ENCODE measurements at regions not wholly inside any gene's neighbourhood (a gene's known extent, or its start where the extent isn't known, plus 50 kb on each side); places are given as distances from the start of the nearest gene placed in this dataset.

GRCh38 chr3:102135316-102135715 lies 286.0 kb downstream of the NFKBIZ start:
- Histone ChIP-seq H3K36me3 (ENCODE audit: control insufficient read depth in 3 of 3, insufficient read depth in 3 of 3, low read length in 3 of 3) (no peaks in the 10 kb centered on the region), H3K4me1 (ENCODE audit: control insufficient read depth in 3 of 3, insufficient read depth in 3 of 3, low read length in 3 of 3) (peaks cover 0 to 1% (median 0%) of the 10 kb centered on the region in 3 donors), H3K9me3 (ENCODE audit: control insufficient read depth in 3 of 3, low read length in 3 of 3) (no peaks in the 10 kb centered on the region), H3K27me3 (ENCODE audit: control insufficient read depth in 3 of 3, insufficient read depth in 3 of 3, low read length in 3 of 3) (no peaks in the 10 kb centered on the region), H3K27ac (ENCODE audit: low read depth, low read length) (no peak overlapping the region), H3K9ac (ENCODE audit: low read depth in 1 of 3, low read length in 3 of 3) (no peak overlapping the region), H3K4me3 (ENCODE audit: low read length in 3 of 3) (no peak overlapping the region)

DNA sequence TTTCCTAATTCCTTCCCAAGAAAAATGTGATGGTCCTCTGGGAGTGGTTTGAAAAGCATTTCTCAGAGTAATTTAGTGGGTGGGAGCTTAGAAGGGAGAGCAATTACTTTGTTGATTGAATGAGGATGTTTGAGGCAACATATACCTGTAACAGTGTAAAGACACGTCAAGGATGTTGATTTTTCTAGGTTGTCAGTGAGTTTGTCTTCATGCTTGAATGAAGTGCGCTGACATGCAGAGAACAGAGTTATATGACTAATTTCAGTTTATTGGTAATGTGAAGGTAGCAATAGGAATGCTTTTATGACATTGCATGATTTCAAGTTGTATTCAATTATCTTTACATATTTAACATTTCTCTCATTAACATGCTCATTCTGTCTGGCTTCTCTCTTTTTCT lies 286.9 kb downstream of the NFKBIZ start:
- Histone ChIP-seq H3K36me3 (ENCODE audit: control insufficient read depth in 3 of 3, insufficient read depth in 3 of 3, low read length in 3 of 3) (no peaks in the 10 kb centered on the region), H3K9me3 (ENCODE audit: control insufficient read depth in 3 of 3, low read length in 3 of 3) (no peaks in the 10 kb centered on the region), H3K4me3 (ENCODE audit: low read length in 3 of 3) (no peak overlapping the region), H3K27ac (ENCODE audit: low read depth, low read length) (no peak overlapping the region), H3K27me3 (ENCODE audit: control insufficient read depth in 3 of 3, insufficient read depth in 3 of 3, low read length in 3 of 3) (no peaks in the 10 kb centered on the region), H3K4me1 (ENCODE audit: control insufficient read depth in 3 of 3, insufficient read depth in 3 of 3, low read length in 3 of 3) (no peaks in the 10 kb centered on the region), H3K9ac (ENCODE audit: low read depth in 1 of 3, low read length in 3 of 3) (no peak overlapping the region)

DNA sequence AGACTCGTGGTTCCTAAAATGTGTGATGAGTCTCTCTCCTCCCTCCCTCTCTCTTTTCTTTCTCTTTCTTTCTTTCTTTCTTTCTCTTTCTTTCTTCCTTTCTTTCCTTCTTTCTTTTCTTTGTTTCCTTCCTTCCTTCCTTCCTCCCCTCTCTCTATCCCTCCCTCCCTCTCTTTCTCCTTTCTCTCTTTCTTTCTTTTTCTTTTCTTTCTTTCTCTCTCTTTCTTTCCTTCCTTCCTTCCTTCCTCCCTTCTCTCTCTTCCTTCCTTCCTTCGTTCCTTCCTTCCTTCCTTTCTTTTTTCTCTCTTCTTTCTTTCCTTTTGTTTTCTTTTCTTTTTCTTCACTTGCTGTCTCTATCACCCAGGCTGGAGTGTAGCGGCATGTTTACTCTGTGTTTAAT lies 290.8 kb downstream of the NFKBIZ start:
- no peak overlapping the region for H3K27ac ChIP-seq (ENCODE audit: low read depth, low read length)
- H3K9ac ChIP-seq (ENCODE audit: low read depth in 1 of 3, low read length in 3 of 3) = no peak overlapping the region
- no peaks in the 10 kb centered on the region for H3K9me3 ChIP-seq (ENCODE audit: control insufficient read depth in 3 of 3, low read length in 3 of 3)
- no peak overlapping the region for H3K4me3 ChIP-seq (ENCODE audit: low read length in 3 of 3)
- H3K4me1 ChIP-seq (ENCODE audit: control insufficient read depth in 3 of 3, insufficient read depth in 3 of 3, low read length in 3 of 3) = no peaks in the 10 kb centered on the region
- no peaks in the 10 kb centered on the region for H3K27me3 ChIP-seq (ENCODE audit: control insufficient read depth in 3 of 3, insufficient read depth in 3 of 3, low read length in 3 of 3)
- no peaks in the 10 kb centered on the region for H3K36me3 ChIP-seq (ENCODE audit: control insufficient read depth in 3 of 3, insufficient read depth in 3 of 3, low read length in 3 of 3)

GRCh38 chr3:102141096-102141927 lies 292.0 kb downstream of the NFKBIZ start:
- no peak overlapping the region for H3K4me3 ChIP-seq (ENCODE audit: low read length in 3 of 3)
- no peak overlapping the region for H3K9ac ChIP-seq (ENCODE audit: low read depth in 1 of 3, low read length in 3 of 3)
- no peak overlapping the region for H3K27ac ChIP-seq (ENCODE audit: low read depth, low read length)
- no peaks in the 10 kb centered on the region for H3K9me3 ChIP-seq (ENCODE audit: control insufficient read depth in 3 of 3, low read length in 3 of 3)
- no peaks in the 10 kb centered on the region for H3K4me1 ChIP-seq (ENCODE audit: control insufficient read depth in 3 of 3, insufficient read depth in 3 of 3, low read length in 3 of 3)
- H3K27me3 ChIP-seq (ENCODE audit: control insufficient read depth in 3 of 3, insufficient read depth in 3 of 3, low read length in 3 of 3) = no peaks in the 10 kb centered on the region
- no peaks in the 10 kb centered on the region for H3K36me3 ChIP-seq (ENCODE audit: control insufficient read depth in 3 of 3, insufficient read depth in 3 of 3, low read length in 3 of 3)

DNA sequence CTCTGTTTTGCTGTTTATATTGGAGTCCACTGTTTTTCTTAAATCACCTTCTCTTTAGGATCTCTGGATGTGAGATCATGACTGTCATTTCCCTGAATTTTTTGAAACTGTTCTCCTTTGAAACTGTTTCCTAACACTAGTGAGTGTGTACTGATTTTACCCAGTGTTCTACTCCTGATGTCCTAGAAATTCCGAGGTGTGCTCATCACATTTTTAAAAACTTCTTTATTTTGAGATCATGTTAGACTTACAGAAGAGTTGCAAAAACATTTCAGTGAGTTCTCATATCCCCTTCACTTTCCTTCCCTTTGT lies 292.6 kb downstream of the NFKBIZ start:
- H3K4me1 ChIP-seq (ENCODE audit: control insufficient read depth in 3 of 3, insufficient read depth in 3 of 3, low read length in 3 of 3) = no peaks in the 10 kb centered on the region
- H3K27me3 ChIP-seq (ENCODE audit: control insufficient read depth in 3 of 3, insufficient read depth in 3 of 3, low read length in 3 of 3) = no peaks in the 10 kb centered on the region
- no peak overlapping the region for H3K4me3 ChIP-seq (ENCODE audit: low read length in 3 of 3)
- no peak overlapping the region for H3K9ac ChIP-seq (ENCODE audit: low read depth in 1 of 3, low read length in 3 of 3)
- H3K36me3 ChIP-seq (ENCODE audit: control insufficient read depth in 3 of 3, insufficient read depth in 3 of 3, low read length in 3 of 3) = no peaks in the 10 kb centered on the region
- no peak overlapping the region for H3K27ac ChIP-seq (ENCODE audit: low read depth, low read length)
- no peaks in the 10 kb centered on the region for H3K9me3 ChIP-seq (ENCODE audit: control insufficient read depth in 3 of 3, low read length in 3 of 3)

DNA sequence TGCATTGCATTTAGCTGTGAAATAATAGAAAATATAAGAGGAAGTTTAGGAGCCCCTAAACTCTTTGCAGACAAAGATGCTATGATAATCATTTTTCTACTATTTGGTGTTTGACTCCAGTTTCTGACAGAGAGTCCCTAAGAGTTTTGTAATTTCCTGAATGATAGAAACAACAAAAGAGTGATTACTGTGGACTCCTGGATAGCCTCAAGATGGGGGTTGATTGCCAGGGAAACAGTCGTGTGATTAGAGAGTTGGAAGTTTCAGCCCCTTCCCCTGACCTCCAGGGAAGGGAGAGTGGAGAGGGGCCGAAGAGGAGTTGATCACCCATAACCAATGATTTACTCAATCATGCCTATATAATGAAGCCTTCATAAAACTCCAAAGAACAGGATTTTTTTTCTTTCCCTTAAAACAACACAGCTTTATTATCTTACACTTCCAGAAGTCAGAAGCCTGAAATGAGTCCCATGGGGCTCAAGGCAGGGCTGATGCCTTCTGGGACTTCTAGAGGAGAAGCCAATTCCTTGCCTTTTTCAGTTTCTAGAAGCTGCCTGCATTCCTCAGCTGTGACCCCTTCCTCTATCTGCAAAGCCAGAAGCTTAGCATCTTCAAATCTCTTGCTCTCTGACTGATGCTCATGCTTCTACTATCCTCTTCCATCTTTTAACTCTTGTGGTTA lies 292.3 kb upstream of the ZPLD1 start:
- Histone ChIP-seq H3K4me3 (ENCODE audit: low read length in 3 of 3) (no peak overlapping the region), H3K36me3 (ENCODE audit: control insufficient read depth in 3 of 3, insufficient read depth in 3 of 3, low read length in 3 of 3) (no peaks in the 10 kb centered on the region), H3K9me3 (ENCODE audit: control insufficient read depth in 3 of 3, low read length in 3 of 3) (no peaks in the 10 kb centered on the region), H3K27me3 (ENCODE audit: control insufficient read depth in 3 of 3, insufficient read depth in 3 of 3, low read length in 3 of 3) (no peaks in the 10 kb centered on the region), H3K4me1 (ENCODE audit: control insufficient read depth in 3 of 3, insufficient read depth in 3 of 3, low read length in 3 of 3) (no peaks in the 10 kb centered on the region), H3K9ac (ENCODE audit: low read depth in 1 of 3, low read length in 3 of 3) (no peak overlapping the region), H3K27ac (ENCODE audit: low read depth, low read length) (no peak overlapping the region)

DNA sequence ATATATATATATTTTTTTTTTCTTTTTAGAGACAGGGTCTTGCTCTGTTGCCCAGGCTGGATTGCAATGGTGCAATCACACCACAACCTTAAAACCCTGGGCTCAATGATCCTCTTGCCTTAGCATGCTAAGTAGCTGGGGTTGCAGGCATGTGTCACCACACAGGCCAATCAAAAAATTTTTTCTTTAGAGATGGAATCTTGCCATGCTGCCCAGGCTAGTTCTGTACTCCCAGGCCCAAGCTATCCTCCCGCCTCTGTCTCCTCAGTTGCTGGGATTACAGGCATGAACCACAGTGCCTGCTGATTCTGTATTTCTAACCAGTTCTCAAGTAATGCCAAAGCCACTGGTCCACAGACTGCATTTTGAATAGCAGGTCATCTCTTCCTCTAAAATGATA lies 291.3 kb upstream of the ZPLD1 start:
- no peak overlapping the region for H3K27ac ChIP-seq (ENCODE audit: low read depth, low read length)
- H3K4me3 ChIP-seq (ENCODE audit: low read length in 3 of 3) = no peak overlapping the region
- no peaks in the 10 kb centered on the region for H3K4me1 ChIP-seq (ENCODE audit: control insufficient read depth in 3 of 3, insufficient read depth in 3 of 3, low read length in 3 of 3)

GRCh38 chr3:102144063-102144462 lies 290.8 kb upstream of the ZPLD1 start:
- no peak overlapping the region for H3K4me3 ChIP-seq (ENCODE audit: low read length in 3 of 3)
- no peaks in the 10 kb centered on the region for H3K27me3 ChIP-seq (ENCODE audit: control insufficient read depth in 3 of 3, insufficient read depth in 3 of 3, low read length in 3 of 3)
- no peak overlapping the region for H3K27ac ChIP-seq (ENCODE audit: low read depth, low read length)
- H3K9ac ChIP-seq (ENCODE audit: low read depth in 1 of 3, low read length in 3 of 3) = no peak overlapping the region
- no peaks in the 10 kb centered on the region for H3K36me3 ChIP-seq (ENCODE audit: control insufficient read depth in 3 of 3, insufficient read depth in 3 of 3, low read length in 3 of 3)
- no peaks in the 10 kb centered on the region for H3K4me1 ChIP-seq (ENCODE audit: control insufficient read depth in 3 of 3, insufficient read depth in 3 of 3, low read length in 3 of 3)
- H3K9me3 ChIP-seq (ENCODE audit: control insufficient read depth in 3 of 3, low read length in 3 of 3) = no peaks in the 10 kb centered on the region

More for the DNA sequence above, 291.3 kb upstream of the ZPLD1 start:
- Histone ChIP-seq H3K36me3 (ENCODE audit: control insufficient read depth in 3 of 3, insufficient read depth in 3 of 3, low read length in 3 of 3) (no peaks in the 10 kb centered on the region), H3K27me3 (ENCODE audit: control insufficient read depth in 3 of 3, insufficient read depth in 3 of 3, low read length in 3 of 3) (no peaks in the 10 kb centered on the region), H3K9ac (ENCODE audit: low read depth in 1 of 3, low read length in 3 of 3) (no peak overlapping the region), H3K9me3 (ENCODE audit: control insufficient read depth in 3 of 3, low read length in 3 of 3) (no peaks in the 10 kb centered on the region)

DNA sequence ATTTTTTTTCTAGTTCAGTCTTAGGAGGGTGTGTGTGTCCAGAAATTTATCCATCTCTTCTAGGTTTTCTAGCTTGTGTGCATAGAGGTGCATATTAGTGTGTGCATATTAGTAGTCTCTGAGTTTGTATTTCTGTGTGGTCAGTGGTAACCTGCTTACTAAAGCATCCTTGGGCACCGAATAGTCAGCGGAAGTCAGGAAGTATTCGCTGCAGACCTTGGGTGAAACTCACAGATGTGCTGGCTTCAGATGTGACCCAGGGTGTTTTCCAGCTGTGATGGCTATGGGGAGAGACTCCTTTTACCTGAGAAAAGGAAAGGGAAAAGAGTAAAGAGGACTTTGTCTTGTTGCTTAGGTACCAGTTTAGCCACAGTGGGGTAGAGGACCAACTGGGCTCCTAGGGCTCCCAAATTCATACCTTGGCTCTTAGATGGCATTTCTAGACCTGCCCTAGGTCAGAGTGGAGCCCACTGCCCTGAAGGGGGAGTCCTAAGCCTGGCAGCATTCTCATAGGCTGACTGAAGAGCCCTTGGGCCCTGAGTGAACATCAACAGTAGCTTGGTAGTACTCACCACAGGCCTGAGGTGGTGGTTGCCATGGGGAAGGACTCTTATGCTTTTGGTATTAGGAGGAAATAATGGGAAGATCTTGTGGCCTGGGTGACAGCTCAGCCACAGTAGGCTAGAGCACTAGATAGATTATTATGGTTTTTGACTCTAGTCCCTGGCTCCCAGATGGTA lies 286.0 kb upstream of the ZPLD1 start:
- H3K36me3 ChIP-seq (ENCODE audit: control insufficient read depth in 3 of 3, insufficient read depth in 3 of 3, low read length in 3 of 3) = no peaks in the 10 kb centered on the region
- no peak overlapping the region for H3K27ac ChIP-seq (ENCODE audit: low read depth, low read length)
- no peaks in the 10 kb centered on the region for H3K27me3 ChIP-seq (ENCODE audit: control insufficient read depth in 3 of 3, insufficient read depth in 3 of 3, low read length in 3 of 3)
- no peak overlapping the region for H3K4me3 ChIP-seq (ENCODE audit: low read length in 3 of 3)
- H3K4me1 ChIP-seq (ENCODE audit: control insufficient read depth in 3 of 3, insufficient read depth in 3 of 3, low read length in 3 of 3) = no peaks in the 10 kb centered on the region
- H3K9ac ChIP-seq (ENCODE audit: low read depth in 1 of 3, low read length in 3 of 3) = no peak overlapping the region
- H3K9me3 ChIP-seq (ENCODE audit: control insufficient read depth in 3 of 3, low read length in 3 of 3) = no peaks in the 10 kb centered on the region

DNA sequence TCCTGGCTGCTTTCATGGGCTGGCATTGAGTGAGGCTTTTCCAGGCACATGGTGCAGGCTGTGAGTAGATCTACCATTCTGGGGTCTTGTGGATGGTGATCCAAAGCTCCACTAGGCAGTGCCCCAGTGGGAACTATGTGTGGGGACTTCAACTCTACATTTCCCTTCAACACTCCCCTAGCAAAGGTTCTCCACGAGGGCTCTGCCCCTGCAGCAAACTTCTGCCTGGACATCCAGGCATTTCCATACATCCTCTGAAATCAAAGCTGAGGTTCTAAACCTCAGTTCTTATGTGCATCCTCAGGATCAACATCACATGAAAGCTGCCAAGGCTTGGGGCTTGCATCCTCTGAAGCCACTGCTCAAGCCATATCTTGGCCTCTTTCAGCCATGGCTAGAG lies 282.9 kb upstream of the ZPLD1 start:
- Histone ChIP-seq H3K27me3 (ENCODE audit: control insufficient read depth in 3 of 3, insufficient read depth in 3 of 3, low read length in 3 of 3) (no peaks in the 10 kb centered on the region), H3K4me3 (ENCODE audit: low read length in 3 of 3) (no peak overlapping the region), H3K27ac (ENCODE audit: low read depth, low read length) (no peak overlapping the region), H3K36me3 (ENCODE audit: control insufficient read depth in 3 of 3, insufficient read depth in 3 of 3, low read length in 3 of 3) (no peaks in the 10 kb centered on the region), H3K9ac (ENCODE audit: low read depth in 1 of 3, low read length in 3 of 3) (no peak overlapping the region), H3K4me1 (ENCODE audit: control insufficient read depth in 3 of 3, insufficient read depth in 3 of 3, low read length in 3 of 3) (no peaks in the 10 kb centered on the region), H3K9me3 (ENCODE audit: control insufficient read depth in 3 of 3, low read length in 3 of 3) (no peaks in the 10 kb centered on the region)
